Stomach smooth muscle (tissue), 2 donors: ENCODE measurements at regions not wholly inside any gene's neighbourhood (a gene's known extent, or its start where the extent isn't known, plus 50 kb on each side); places are given as distances from the start of the nearest gene placed in this dataset.

ENCODE experiments used
- H3K27ac ChIP-seq: one replicate; pipeline ENCODE4 v1.7.0; 2013; ENCODE audit warnings: mild to moderate bottlenecking, low read length, inconsistent platforms
- H3K27me3 ChIP-seq, 2 donors: one replicate each; pipeline ENCODE4 v1.7.0; 2013; ENCODE audit warnings: low read length in 2 of 2; ENCODE audit not compliant: insufficient read depth in 2 of 2, control insufficient read depth in 1 of 2
- H3K36me3 ChIP-seq, 2 donors: one replicate each; pipeline ENCODE4 v1.7.0; 2013; ENCODE audit warnings: low read length in 2 of 2; ENCODE audit not compliant: control insufficient read depth in 2 of 2, insufficient read depth in 2 of 2
- H3K4me1 ChIP-seq: one replicate; pipeline ENCODE4 v1.7.0; 2013; ENCODE audit warnings: low read length; ENCODE audit not compliant: control insufficient read depth, insufficient read depth
- H3K4me3 ChIP-seq, 2 donors: one replicate each; pipeline ENCODE4 v1.7.0; 2013; ENCODE audit warnings: low read length in 2 of 2
- H3K9ac ChIP-seq, 2 donors: one replicate each; pipeline ENCODE4 v1.7.0; 2013; ENCODE audit warnings: low read length in 2 of 2, mild to moderate bottlenecking in 1 of 2
- H3K9me3 ChIP-seq, 2 donors: one replicate each; pipeline ENCODE4 v1.7.0; 2013; ENCODE audit warnings: low read length in 2 of 2; ENCODE audit not compliant: control insufficient read depth in 2 of 2
- donor health status: healthy.
- donor health status: Pancreatic carcinoma.

DNA sequence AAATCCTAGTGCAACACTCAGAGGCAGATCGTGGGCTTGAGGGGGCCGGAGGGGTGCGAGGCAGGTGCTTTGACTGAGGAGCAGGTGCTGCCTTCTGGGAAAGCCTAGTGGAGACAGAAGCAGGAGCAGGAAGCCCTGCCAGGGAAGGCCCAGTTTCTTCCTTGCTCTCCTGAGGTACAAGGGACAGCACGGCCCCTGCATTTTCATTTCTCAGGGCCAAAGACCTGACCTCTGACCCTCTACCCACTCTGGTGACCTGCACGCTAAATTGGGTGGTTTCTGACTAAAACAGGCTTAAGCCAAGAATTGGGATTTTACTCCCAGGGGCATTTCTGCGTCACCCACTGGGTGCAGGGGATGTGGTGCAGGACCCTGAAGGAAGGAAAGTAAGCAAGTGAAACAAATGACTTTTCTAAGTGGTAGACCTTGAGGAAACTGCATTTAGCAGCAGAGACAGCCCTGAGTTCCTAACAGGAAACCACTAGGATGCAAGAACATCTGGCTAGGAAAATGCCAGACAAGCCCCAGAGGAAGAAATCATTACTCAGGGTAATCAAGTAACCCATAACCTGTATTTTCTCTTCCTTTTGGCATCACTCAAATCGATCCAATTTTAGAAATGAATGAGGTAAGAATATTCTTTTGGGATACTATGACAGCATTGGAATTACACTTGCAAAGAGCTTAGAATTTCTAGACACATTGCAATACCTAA is 141.7 kb downstream of the CD164 start:
- no peak overlapping the region for H3K27ac ChIP-seq

DNA sequence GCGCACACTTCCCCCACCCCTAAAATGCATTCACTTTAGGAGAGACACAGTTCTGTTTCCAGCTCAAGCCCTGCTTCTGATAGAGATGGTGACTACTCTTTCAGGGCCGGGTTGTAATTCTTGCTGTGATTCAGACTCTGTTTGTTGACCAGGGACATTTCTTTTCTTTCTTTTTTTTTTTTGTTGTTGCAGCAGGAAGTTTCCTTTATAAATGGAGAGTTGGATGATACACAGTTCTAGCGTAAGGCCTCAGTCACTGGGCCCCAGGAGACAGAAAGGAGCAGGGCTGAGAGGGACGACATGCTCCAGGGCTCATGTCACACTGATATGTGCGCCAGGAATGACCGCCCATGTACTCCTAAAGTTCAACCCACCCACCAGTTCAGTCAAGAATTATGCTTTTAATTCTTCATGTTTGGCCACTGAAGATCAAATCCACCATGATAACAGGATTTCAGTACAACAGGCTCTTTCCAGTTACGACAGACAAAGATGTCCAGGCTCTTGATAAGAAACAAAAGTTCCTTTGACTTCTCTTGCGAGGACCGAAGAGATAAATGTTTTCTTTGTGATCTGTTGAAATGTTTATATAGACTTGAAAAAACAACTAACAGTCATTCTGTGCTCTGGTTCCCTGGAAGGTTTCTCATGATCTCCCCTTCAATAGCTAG is 142.5 kb downstream of the CD164 start:
- Histone ChIP-seq H3K27ac (no peak overlapping the region), H3K9me3 (no peaks in the 10 kb centered on the region), H3K27me3 (no peaks in the 10 kb centered on the region), H3K36me3 (no peaks in the 10 kb centered on the region), H3K4me3 (no peak overlapping the region), H3K4me1 (no peaks in the 10 kb centered on the region), H3K9ac (no peak overlapping the region)

More for the DNA sequence above, 141.7 kb downstream of the CD164 start:
- H3K4me1 ChIP-seq, result no peaks in the 10 kb centered on the region
- H3K9me3 ChIP-seq, result no peaks in the 10 kb centered on the region
- no peaks in the 10 kb centered on the region for H3K27me3 ChIP-seq
- no peaks in the 10 kb centered on the region for H3K36me3 ChIP-seq
- no peak overlapping the region for H3K4me3 ChIP-seq
- H3K9ac ChIP-seq, result no peak overlapping the region

DNA sequence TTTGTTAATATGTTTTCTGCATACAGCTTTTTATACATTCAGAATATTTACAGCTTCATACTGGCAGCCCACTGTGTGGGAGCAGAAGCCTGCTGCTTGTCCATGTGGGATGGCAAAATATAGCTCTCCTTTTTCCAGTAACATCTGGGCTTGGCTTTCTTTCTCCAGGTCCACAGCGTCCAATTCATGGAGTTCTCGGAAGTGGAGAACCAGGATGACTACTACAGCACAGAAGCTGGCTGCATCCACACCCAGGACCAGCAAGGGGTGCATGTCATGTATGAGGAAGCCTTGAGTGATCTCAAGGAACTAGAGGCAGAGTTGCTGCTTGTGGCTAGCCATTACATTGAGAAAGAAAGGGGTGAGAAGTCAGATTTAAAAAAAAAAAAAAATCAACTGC is 143.1 kb downstream of the CD164 start:
- Histone ChIP-seq H3K4me3 (no peak overlapping the region), H3K27ac (no peak overlapping the region), H3K9ac (no peak overlapping the region), H3K9me3 (no peaks in the 10 kb centered on the region), H3K36me3 (no peaks in the 10 kb centered on the region), H3K4me1 (no peaks in the 10 kb centered on the region), H3K27me3 (no peaks in the 10 kb centered on the region)

DNA sequence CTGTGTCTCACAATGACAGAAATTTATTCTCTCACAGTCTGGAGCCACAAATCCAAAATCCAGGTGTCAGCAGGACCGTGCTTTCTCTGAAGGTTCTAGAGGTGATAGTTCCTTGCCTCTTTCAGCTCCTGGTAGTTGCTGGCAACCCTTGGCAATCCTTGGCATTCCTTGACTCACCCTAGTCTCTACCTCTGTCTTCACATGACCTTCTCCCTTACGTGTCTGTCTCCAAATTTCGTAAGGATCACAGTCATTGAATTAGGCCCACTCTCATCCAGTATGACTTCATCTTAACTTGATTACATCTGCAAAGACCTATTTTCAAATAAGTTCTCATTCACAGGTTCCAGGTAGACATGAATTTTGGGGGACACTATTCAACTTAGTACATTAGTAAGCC is 143.1 kb downstream of the CEP57L1 start:
- Histone ChIP-seq H3K4me3 (no peak overlapping the region), H3K9me3 (no peaks in the 10 kb centered on the region), H3K4me1 (no peaks in the 10 kb centered on the region), H3K36me3 (no peaks in the 10 kb centered on the region), H3K9ac (no peak overlapping the region), H3K27me3 (no peaks in the 10 kb centered on the region), H3K27ac (no peak overlapping the region)

DNA sequence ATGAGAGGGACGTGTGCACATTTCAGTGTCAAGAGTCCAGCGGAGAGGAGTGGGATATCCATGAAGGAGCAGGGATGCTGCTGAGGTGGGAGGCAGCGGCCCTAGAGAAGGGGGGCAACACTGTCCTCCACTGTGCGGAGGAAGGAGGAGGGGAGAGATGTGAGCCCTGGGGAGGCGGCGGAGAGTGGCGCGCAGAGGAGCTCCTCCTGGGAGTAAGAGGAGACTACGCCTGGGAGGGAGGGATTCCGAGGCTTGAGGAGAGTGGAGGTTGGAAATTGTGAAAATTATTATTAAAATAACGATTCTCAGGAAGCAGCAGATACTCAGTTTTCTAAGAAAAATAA is 142.7 kb downstream of the CEP57L1 start:
- Histone ChIP-seq H3K9me3 (no peaks in the 10 kb centered on the region), H3K27ac (no peak overlapping the region), H3K36me3 (no peaks in the 10 kb centered on the region), H3K4me1 (no peaks in the 10 kb centered on the region), H3K27me3 (no peaks in the 10 kb centered on the region), H3K9ac (no peak overlapping the region), H3K4me3 (no peak overlapping the region)

DNA sequence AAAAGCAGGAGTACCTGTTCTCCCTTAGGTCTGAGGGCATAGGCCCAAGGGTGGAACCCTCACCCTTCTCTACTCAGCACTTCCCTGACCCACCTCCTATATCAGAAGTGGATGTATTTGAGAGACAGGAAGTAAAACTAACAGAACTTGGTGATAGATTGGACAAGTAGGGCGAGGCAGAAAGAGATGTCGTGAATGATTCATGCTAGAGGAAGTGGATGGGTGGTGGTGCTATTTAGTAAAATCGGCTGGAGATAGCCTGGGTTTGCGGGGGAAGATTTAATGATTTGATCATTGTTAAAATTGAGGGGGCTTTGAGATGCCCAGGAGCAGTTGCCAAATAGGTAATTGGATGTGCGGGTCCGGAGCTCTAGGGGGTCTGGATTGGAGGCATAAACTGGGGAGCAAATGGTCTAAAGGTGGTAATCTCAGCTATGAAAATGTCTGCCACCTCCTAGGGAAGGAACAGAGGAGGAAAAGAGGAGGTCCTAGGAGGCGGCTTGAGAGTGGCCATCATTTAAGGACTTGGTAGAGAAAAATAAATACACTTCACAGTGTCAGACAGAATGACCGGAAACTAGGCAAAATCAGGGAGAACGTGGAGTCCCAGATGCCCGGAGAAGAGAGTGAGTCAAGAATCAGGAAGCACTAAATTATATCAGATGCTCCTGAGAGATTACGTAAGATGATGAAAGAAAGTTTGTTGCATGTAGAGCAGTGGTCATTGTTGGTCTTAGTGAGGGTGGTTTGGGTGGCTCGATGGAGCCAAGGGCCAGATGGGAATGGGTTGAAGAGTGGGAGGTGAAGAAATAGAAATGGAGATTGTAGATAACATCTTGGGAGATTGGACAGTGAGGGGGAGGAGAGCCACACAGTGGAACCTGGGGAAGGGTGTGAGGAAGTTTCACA is 142.0 kb downstream of the CEP57L1 start:
- Histone ChIP-seq H3K36me3 (no peaks in the 10 kb centered on the region), H3K27ac (no peak overlapping the region), H3K9me3 (no peaks in the 10 kb centered on the region), H3K4me1 (no peaks in the 10 kb centered on the region), H3K4me3 (no peak overlapping the region), H3K9ac (no peak overlapping the region), H3K27me3 (no peaks in the 10 kb centered on the region)

DNA sequence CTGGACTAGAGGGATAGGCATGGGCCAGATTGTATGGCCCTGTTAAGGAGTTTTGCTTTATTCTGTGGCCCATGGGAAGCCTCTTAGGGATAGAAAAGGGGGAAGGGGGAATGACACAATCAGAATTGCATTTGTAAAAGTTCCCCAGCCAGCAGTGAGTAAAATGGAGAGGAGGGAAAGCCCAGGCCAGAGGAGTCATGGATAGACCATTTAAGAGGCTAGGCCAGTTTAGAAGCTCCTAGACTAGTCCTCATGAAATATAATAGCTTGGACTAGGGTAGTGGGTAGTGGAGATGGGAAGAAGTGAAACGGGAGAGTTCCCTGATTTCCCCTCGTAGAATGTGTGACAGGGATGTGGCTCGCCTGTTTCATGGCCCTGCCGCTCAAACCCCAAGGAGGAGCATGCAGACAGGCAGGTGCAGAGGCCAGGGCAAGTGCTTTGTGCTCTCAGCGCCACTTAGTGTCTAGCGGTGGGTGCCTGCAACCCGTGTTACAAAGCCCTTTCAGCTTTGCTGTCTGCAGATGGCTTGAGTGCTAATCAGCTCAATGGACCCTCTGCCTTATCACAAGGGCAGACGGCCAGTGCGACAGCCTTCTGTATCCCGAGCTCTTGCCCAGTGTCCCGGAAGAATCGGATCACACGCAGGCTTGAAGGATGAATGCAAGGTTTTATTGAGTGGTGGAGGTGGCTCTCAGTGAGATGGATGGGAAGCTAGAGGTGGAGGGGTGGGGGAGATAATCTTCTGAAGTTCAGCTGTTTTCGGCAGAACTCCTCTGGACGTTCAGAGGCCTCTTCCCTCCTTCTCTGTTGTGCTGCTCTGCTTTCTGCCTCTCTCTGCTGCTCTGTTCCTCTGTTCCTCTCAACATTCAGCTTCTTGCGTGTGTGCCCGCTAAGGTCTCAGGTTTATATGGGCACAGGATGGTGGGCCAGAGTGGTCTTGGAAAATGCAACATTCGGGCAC is 141.1 kb downstream of the CEP57L1 start:
- Histone ChIP-seq H3K4me3 (no peak overlapping the region), H3K36me3 (no peaks in the 10 kb centered on the region), H3K4me1 (no peaks in the 10 kb centered on the region), H3K9ac (no peak overlapping the region), H3K27me3 (no peaks in the 10 kb centered on the region), H3K9me3 (no peaks in the 10 kb centered on the region), H3K27ac (no peak overlapping the region)

DNA sequence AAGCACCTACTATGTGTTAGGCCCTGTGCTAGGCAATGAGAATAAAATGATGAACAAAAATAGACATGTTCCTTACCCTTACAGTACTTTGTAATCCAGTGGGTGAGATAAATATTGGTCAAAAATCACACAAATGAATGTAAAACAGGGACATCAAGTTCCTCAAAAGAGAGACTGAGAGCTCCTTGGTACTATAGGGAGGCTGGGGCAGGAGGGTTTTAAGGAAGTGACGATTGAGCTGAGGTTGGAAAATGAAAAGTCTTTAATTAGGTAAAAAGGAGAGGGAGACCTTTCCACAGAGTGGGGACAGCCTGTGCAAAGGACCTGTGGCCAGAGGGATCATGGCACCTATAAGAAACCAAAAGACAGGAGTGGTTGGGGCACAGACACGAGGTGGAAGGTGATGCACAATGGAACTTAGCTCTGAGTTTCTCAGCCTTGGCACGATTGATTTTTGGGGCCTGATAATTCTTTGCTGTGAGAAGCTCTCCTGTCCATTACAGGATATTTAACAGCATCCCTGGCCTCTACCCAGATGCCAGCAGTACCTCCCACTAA is 140.3 kb downstream of the CEP57L1 start:
- H3K36me3 ChIP-seq, result no peaks in the 10 kb centered on the region
- no peak overlapping the region for H3K27ac ChIP-seq
- no peaks in the 10 kb centered on the region for H3K27me3 ChIP-seq
- H3K4me1 ChIP-seq, result no peaks in the 10 kb centered on the region
- H3K4me3 ChIP-seq, result no peak overlapping the region
- H3K9ac ChIP-seq, result no peak overlapping the region
- no peaks in the 10 kb centered on the region for H3K9me3 ChIP-seq

DNA sequence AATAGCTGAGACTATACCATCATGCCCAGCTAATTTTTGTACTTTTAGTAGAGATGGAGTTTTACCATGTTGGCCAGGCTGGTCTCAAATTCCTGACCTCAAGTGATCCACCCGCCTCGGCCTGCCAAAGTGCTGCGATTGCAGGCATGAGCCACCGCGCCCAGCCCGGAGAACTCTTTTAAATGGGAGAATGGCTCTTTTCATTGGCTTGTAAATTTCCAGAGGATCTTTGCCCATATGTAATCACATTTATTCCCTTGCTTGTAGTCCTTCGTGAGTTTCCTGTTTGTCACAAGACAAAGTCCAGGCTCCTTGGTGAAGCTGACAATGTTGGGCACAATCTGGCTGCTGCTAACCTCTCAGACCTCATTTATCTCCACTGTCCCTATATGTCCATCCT is 135.1 kb downstream of the CEP57L1 start:
- H3K27me3 ChIP-seq, result no peaks in the 10 kb centered on the region
- no peak overlapping the region for H3K4me3 ChIP-seq
- no peak overlapping the region for H3K27ac ChIP-seq
- H3K9ac ChIP-seq, result no peak overlapping the region
- no peaks in the 10 kb centered on the region for H3K36me3 ChIP-seq
- H3K4me1 ChIP-seq, result no peaks in the 10 kb centered on the region
- H3K9me3 ChIP-seq, result no peaks in the 10 kb centered on the region

DNA sequence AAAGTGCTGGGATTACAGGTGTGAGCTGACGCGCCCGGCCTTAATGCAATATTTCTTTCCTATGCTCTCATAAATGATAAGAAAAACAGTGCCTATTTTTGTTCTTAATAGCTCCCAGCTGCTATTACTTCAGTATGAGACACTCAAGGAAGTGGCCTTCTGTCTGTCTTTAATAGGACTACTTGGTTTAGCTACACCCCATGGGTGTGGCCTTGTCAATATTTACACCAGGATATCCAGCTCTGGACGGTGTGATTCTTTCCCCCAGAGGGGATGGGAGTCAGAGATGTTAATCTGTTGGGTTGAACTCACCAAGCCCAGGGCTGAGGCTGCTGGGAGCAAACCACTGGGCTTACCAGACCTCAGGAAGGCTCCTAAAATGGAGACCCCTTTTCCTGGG is 134.2 kb downstream of the CEP57L1 start:
- Histone ChIP-seq H3K36me3 (no peaks in the 10 kb centered on the region), H3K9ac (no peak overlapping the region), H3K4me3 (no peak overlapping the region), H3K9me3 (peaks cover 0 to 3% of the 10 kb centered on the region in 2 donors), H3K27ac (no peak overlapping the region), H3K27me3 (no peaks in the 10 kb centered on the region), H3K4me1 (no peaks in the 10 kb centered on the region)
